Effector memory CD8-positive, alpha-beta T cell (primary cell): ENCODE measurements at regions not wholly inside any gene's neighbourhood (a gene's known extent, or its start where the extent isn't known, plus 50 kb on each side); places are given as distances from the start of the nearest gene placed in this dataset.

ENCODE experiments used
- ATAC-seq: fragments of 150-1000 bp; cut with Tn5 transposase; replicated peaks from 2 replicates; pipeline ENCODE4 v1.10.0; 2021; ENCODE audit warnings: mild to moderate bottlenecking, moderate library complexity
- DNase-seq, 3 experiments: peaks; one replicate each; pipeline ENCODE4 v3.0.0; 2021
- H3K27ac Mint-ChIP-seq, 2 donors: one replicate each; pipeline ENCODE4 v1.8.0; 2022; ENCODE audit warnings: mild to moderate bottlenecking in 2 of 2, mixed read lengths in 2 of 2, moderate library complexity in 2 of 2
- H3K27me3 Mint-ChIP-seq, 2 donors: one replicate each; pipeline ENCODE4 v1.8.0; 2022; ENCODE audit warnings: mixed read lengths in 2 of 2
- H3K36me3 Mint-ChIP-seq: one replicate; pipeline ENCODE4 v1.8.0; 2022; ENCODE audit warnings: mild to moderate bottlenecking, moderate library complexity, mixed read lengths; ENCODE audit not compliant: insufficient read depth
- H3K4me1 Mint-ChIP-seq, 2 donors: one replicate each; pipeline ENCODE4 v1.8.0; 2022; ENCODE audit warnings: low read depth in 2 of 2, mixed read lengths in 2 of 2
- H3K4me3 Mint-ChIP-seq, 2 donors: one replicate each; pipeline ENCODE4 v1.8.0; 2022; ENCODE audit warnings: mild to moderate bottlenecking in 2 of 2, mixed read lengths in 2 of 2, moderate library complexity in 2 of 2
- H3K9me3 Mint-ChIP-seq, 2 donors: one replicate each; pipeline ENCODE4 v1.8.0; 2022; ENCODE audit warnings: mixed read lengths in 2 of 2

DNA sequence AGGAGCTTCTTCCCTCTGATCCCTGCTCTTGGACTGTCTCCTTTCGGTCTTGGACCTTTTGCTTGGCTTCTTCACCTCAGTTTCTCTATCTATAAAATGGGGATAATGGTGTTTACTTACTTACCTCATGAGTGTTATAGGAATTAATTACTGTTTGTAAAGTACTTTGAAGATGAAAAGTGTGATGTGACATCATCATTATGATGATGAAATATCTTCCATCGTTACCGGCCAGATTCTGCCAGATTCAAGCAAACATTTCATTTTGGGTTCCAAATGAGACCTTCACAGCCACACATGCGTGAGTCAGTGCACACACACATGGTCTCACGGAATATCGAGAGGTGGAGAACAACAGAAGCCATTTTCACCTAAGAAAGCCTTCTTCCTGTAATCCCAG lies 220.1 kb upstream of the RPL34 start:
- DNase-seq = no peak
- Mint-ChIP-seq H3K4me3 (no peak overlapping the region), H3K36me3 (no peaks in the 10 kb centered on the region), H3K27me3 (no peaks in the 10 kb centered on the region), H3K9me3 (no peaks in the 10 kb centered on the region), H3K27ac (no peak overlapping the region), H3K4me1 (no peaks in the 10 kb centered on the region)
- no peak for ATAC-seq

DNA sequence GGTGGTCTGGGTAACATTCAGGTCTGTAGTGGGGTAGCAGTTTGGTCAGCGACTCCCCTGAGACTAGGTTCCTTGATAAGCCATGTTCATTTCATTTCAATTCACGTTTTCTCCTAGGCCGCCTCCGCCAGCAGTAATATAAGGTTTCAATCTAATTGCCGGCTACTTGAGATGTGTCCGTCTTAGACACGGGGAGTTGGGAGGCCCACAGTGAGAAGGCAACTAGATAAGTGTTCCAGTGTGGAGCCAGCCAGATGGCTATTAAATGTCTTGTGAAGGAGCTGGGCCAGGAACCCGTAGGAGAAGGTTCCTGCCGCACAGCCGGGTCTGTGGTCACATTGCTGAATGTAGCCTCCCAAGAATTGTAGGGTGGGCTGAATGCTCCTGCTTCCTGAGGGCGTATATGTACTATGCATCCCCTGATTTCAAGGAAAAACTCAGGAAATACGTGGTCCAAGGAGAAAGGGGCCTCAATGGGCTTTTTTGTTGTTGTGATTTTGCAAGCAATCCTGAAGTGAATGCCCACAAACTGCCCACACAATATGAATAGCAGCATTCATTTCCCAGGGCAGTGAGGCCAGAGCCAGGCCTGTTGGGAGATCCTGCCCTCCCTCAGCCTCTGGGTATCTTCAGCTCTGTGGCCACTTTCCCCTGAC lies 220.6 kb upstream of the RPL34 start:
- Mint-ChIP-seq H3K27me3 (no peaks in the 10 kb centered on the region), H3K4me1 (no peaks in the 10 kb centered on the region), H3K36me3 (no peaks in the 10 kb centered on the region), H3K4me3 (no peak overlapping the region), H3K27ac (no peak overlapping the region), H3K9me3 (no peaks in the 10 kb centered on the region)
- no peak for DNase-seq
- no peak for ATAC-seq

DNA sequence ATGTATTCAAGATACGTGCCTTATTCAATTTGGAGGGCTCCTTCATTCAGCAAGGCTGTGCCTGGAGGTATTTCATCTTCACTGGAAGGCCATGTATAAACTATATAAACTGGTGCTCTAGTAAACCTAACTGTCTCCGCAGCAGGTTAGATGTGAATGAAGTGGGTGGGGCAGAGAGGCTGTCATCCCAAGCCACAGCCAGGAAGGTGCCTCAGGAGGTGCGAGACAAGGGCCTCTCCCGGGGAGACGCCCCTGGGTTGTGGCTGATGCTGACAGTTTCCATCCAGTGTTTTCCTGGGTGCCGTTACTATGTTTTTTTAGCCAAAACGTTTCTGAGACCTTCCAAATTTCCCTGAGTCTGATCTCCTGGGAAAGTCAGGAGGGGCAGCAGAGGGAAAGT lies 221.5 kb upstream of the RPL34 start:
- no peak overlapping the region for H3K27ac Mint-ChIP-seq
- DNase-seq = no peak
- no peaks in the 10 kb centered on the region for H3K36me3 Mint-ChIP-seq
- H3K27me3 Mint-ChIP-seq = no peaks in the 10 kb centered on the region
- no peaks in the 10 kb centered on the region for H3K4me1 Mint-ChIP-seq
- no peaks in the 10 kb centered on the region for H3K9me3 Mint-ChIP-seq
- no peak for ATAC-seq
- H3K4me3 Mint-ChIP-seq = no peak overlapping the region

DNA sequence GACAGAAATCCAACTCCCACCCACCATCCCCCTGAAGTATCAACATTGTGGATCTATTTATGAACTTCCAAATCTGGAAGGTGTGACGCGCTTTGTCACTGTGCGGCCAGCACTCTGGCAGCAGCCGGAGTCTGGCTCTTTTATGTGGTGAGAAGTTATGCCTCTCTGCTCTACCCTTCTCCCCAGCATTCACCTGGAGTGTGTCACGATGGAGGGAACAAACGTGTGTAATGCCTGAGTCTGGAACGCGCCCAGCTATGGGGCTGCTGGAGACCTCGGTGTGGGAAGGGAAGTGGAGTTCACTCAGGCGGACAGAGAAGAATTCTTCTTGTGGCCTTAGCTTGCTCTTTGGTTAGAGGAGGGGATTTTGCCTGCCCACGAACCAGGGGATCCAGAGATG lies 222.1 kb upstream of the RPL34 start:
- no peaks in the 10 kb centered on the region for H3K27me3 Mint-ChIP-seq
- no peak for ATAC-seq
- no peaks in the 10 kb centered on the region for H3K36me3 Mint-ChIP-seq
- H3K27ac Mint-ChIP-seq = no peak overlapping the region
- no peak for DNase-seq
- H3K9me3 Mint-ChIP-seq = no peaks in the 10 kb centered on the region
- H3K4me3 Mint-ChIP-seq = no peak overlapping the region
- H3K4me1 Mint-ChIP-seq = no peaks in the 10 kb centered on the region

DNA sequence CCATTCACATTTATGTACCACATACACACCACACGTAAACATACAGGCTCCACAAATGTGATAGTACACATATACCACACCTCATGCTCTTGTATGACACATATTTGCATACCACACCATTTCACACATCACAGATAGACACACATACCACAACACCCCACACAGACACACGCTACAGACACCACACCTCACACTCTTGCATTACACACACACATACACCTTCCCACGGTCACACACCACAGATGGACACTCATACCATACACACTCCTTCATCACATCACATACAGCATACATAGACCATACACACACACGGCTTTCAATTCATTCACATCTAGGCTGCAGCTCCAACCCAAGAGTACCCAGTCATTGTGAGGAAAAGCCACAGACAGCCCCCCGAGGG lies 222.5 kb upstream of the RPL34 start:
- DNase-seq (no peak), ATAC-seq (no peak)
- no peak overlapping the region for H3K27ac Mint-ChIP-seq
- no peaks in the 10 kb centered on the region for H3K27me3 Mint-ChIP-seq
- H3K36me3 Mint-ChIP-seq = no peaks in the 10 kb centered on the region
- no peaks in the 10 kb centered on the region for H3K9me3 Mint-ChIP-seq
- H3K4me1 Mint-ChIP-seq = no peaks in the 10 kb centered on the region
- no peak overlapping the region for H3K4me3 Mint-ChIP-seq

DNA sequence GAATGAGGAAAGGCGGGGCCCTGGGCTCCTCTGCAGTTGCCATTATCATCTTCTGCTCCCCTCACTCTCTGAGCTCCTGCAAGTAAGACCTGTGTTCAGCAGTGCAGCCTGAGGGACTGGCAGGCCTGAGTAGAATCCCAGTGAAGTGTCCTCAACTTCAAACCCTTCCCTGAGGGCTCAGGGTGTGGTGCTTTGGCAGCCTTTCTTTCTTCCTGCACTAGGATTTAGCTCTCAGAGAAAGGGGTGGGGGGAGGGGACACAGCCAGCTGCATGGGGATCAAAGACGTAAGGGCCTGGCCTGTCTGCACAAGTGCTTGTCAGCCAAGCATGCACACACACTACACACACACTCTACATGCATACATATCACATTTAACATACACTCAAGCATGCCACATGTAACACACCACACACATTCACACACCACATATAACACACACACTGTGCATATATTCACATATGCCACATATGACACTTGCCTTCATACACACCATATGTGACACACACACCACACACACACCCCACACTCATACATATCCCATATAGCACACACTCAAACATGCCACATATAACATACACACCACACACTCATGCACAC lies 223.4 kb upstream of the RPL34 start:
- H3K27ac Mint-ChIP-seq = no peak overlapping the region
- no peaks in the 10 kb centered on the region for H3K4me1 Mint-ChIP-seq
- no peaks in the 10 kb centered on the region for H3K9me3 Mint-ChIP-seq
- ATAC-seq (no peak), DNase-seq (no peak)
- H3K4me3 Mint-ChIP-seq = no peak overlapping the region
- no peaks in the 10 kb centered on the region for H3K27me3 Mint-ChIP-seq
- H3K36me3 Mint-ChIP-seq = no peaks in the 10 kb centered on the region

DNA sequence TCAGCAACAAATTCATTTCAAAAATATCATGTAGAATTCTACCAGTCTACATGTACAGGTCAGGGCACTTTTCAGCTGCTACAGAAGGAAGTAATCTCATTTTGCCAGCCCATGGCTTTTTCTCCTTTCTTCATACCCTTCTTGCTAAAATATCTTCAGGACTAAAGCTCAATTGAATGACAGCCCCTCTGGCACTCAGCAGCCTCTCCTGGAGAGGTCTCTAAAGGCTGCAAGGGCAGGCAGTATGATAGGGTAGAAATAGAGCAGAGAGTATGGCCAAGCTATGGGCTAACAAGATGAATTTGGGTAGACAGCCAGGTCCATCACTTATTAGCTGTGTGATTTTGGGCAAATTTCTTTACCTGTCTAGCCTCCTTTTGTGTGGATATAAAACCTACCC lies 224.6 kb upstream of the RPL34 start:
- DNase-seq (no peak), ATAC-seq (no peak)
- H3K4me3 Mint-ChIP-seq = no peak overlapping the region
- H3K27me3 Mint-ChIP-seq = no peaks in the 10 kb centered on the region
- no peaks in the 10 kb centered on the region for H3K36me3 Mint-ChIP-seq
- no peaks in the 10 kb centered on the region for H3K9me3 Mint-ChIP-seq
- no peak overlapping the region for H3K27ac Mint-ChIP-seq
- no peaks in the 10 kb centered on the region for H3K4me1 Mint-ChIP-seq

DNA sequence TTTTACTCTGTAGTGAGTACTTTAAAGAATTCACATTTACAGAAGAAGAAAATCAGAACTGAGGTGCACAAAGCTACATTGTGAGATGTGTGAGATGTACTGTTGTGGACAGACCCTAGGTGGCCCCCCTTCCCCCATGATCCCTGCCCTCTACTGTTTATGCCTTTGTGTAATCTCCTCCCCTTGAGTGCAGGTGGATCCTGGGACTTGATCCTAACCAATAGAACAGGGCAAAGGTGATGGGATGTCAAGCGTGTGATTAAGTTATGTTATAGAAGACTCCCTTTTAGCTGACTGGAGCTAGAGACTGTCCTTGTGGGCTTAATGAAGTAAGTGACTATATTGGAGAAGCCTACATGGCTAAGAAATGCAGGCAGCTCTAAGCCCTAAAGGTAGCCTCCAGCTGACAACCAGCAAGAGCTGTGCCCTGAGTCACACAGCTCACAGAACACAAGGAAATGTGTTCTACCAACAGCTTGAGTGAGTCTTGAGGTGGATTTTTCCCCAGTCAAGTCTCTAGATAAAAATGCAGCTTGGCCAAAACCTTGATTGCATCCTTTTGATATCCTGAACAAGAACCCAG lies 225.2 kb upstream of the LEF1 start:
- no peaks in the 10 kb centered on the region for H3K36me3 Mint-ChIP-seq
- no peak for DNase-seq
- no peaks in the 10 kb centered on the region for H3K27me3 Mint-ChIP-seq
- H3K27ac Mint-ChIP-seq = no peak overlapping the region
- no peaks in the 10 kb centered on the region for H3K9me3 Mint-ChIP-seq
- no peaks in the 10 kb centered on the region for H3K4me1 Mint-ChIP-seq
- no peak for ATAC-seq
- no peak overlapping the region for H3K4me3 Mint-ChIP-seq

DNA sequence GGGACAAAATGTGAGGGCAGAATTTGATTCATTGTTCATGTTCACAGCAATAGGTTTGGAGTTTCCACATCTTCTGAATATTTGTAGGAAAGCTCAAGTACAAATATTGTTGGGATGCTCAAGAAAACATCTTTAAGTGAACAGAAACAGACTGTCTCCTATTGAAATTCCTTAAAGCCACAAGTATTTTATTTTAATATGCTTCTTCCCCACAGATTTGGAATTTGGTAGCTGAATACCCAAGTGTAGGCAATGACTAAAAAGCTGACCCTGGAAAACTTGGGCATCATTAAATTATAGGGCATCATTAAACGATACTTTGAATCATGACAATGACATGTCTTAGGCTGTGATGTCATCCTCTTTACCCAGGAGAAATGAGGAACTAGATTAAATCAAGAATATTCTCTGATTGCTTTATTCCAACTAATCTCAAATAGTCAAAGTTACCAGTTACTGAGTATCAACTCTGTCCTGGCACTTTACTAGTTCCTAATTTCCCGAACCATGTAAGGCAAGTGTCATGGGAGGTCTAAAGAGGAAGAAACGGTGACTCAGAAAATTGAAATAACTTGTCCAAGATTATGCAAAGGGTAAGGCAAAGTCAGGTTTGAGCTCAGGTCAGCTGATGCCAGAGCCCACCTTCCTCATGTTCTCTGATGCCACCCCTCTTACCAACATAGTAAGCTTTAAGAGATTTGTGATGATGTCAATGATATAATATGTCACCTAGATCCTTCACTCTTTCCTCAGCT lies 223.1 kb upstream of the LEF1 start:
- no peaks in the 10 kb centered on the region for H3K27me3 Mint-ChIP-seq

DNA sequence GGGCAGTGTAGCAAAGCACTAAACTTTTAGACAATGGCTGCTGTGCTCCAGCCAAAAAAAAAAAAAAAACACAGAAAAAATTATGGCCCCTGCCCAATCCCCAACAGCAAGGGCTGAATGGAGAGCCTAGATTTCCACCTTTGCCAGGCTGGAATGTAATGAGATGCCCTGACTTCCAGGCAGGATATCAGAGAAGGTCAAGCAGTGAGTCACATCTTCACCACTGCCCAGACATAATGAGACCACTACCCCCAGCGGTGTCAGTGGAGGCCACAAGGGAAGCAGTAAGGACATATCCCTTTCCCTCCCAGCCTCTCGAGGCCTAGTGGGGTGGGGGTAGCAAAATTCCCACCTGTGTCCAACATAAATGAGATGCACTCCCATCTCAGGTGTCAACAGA lies 216.3 kb upstream of the LEF1 start:
- H3K9me3 Mint-ChIP-seq = no peaks in the 10 kb centered on the region
- DNase-seq (no peak), ATAC-seq (no peak)
- no peaks in the 10 kb centered on the region for H3K4me1 Mint-ChIP-seq
- H3K4me3 Mint-ChIP-seq = no peak overlapping the region
- H3K36me3 Mint-ChIP-seq = no peaks in the 10 kb centered on the region
- H3K27ac Mint-ChIP-seq = no peak overlapping the region
- peaks cover 5 to 25% of the 10 kb centered on the region in 2 donors for H3K27me3 Mint-ChIP-seq

More for the DNA sequence above, 223.1 kb upstream of the LEF1 start:
- H3K4me3 Mint-ChIP-seq = no peak overlapping the region
- H3K36me3 Mint-ChIP-seq = no peaks in the 10 kb centered on the region
- H3K27ac Mint-ChIP-seq = no peak overlapping the region
- no peak for ATAC-seq
- no peaks in the 10 kb centered on the region for H3K9me3 Mint-ChIP-seq
- no peaks in the 10 kb centered on the region for H3K4me1 Mint-ChIP-seq
- no peak for DNase-seq

DNA sequence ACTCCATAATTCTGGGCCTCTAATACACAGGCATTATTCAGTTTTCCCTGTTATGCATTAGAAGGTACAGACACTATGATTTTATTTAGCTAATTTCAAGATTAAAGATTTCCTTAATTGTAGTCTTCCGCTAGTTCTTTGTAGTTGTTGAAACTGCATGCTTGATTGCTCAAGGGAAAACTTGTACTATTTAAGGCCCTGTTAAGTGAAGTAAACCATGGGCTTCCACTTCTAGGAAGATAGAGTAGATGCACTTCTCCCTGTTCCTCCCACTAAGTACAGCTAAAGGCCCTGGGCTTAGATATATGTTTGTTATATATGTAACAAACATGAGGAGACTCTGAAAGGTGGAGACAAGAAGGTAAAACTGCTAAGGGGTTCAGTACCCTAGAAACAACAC lies 215.8 kb upstream of the LEF1 start:
- Mint-ChIP-seq H3K27ac (no peak overlapping the region), H3K27me3 (peaks cover 8 to 25% of the 10 kb centered on the region in 2 donors), H3K4me3 (no peak overlapping the region), H3K36me3 (no peaks in the 10 kb centered on the region), H3K9me3 (no peaks in the 10 kb centered on the region), H3K4me1 (no peaks in the 10 kb centered on the region)
- ATAC-seq (no peak), DNase-seq (no peak)

DNA sequence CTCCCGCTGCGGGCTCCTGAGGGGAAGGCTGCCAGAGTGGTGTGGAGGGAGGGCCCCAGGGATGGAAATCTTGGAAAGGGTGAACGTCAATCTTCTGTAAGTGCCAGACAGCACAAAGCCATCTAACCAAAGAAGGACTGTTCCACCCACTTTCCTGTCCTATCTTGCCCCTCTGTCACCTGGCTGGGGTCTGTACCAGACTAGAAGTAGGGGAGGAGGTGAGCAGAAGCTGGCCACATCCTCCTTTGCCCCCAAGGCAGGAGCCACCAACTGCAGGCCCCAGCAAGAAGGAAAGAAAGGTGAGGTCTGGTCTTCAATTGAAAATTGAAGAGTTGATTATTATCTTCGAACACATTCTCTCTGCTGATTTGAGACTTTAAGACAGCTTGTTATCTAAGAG lies 214.4 kb upstream of the LEF1 start:
- Mint-ChIP-seq H3K4me3 (no peak overlapping the region), H3K9me3 (no peaks in the 10 kb centered on the region), H3K27ac (no peak overlapping the region), H3K27me3 (peaks cover 9 to 25% of the 10 kb centered on the region in 2 donors), H3K36me3 (no peaks in the 10 kb centered on the region), H3K4me1 (no peaks in the 10 kb centered on the region)
- no peak for DNase-seq
- no peak for ATAC-seq

DNA sequence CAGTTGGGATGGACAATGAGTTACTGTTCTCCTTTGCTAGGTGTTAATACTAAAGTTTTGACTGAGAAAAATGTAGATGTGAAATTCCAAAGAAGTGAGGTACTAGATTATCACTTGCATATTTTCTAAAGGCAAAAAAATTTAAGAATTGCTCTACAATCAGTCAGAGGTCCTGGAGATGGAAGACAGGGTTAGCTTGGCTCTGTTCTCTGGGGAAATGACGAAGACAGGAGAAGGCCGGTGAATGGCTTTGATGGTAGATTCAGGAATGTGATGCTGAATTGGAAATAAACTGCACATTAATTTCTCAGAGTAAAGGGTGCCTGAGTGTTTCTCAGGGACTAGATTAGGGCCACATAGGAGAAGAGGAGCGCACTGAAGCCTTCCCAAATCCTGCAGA lies 214.0 kb upstream of the LEF1 start:
- Mint-ChIP-seq H3K4me1 (no peaks in the 10 kb centered on the region), H3K27ac (no peak overlapping the region), H3K36me3 (no peaks in the 10 kb centered on the region), H3K4me3 (no peak overlapping the region), H3K27me3 (peaks cover 9 to 27% of the 10 kb centered on the region in 2 donors), H3K9me3 (no peaks in the 10 kb centered on the region)
- ATAC-seq = no peak
- DNase-seq = no peak

DNA sequence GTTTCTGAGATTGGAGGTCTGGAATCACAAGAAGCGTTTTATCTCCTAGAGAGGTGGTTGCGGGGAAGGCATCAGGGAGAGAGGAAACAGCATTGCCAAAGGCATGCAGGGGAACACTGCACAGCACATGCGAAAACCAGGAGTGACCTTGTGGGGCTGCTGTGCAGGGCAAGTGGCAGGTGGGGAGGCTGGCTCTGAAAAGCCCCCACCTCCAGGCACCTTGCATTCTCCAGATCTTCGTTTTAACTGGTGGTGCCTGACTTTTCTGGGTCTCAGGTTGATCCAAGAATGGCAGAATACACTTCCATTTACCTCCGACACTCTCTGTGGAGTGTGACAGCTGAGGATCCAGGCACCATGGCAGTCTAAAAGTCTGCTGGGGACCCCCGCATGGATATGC lies 209.4 kb upstream of the LEF1 start:
- H3K9me3 Mint-ChIP-seq = no peaks in the 10 kb centered on the region
- no peak overlapping the region for H3K4me3 Mint-ChIP-seq
- H3K4me1 Mint-ChIP-seq = peaks cover 0 to under 1% of the 10 kb centered on the region in 2 donors
- DNase-seq (no peak), ATAC-seq (no peak)
- peaks cover 18 to 34% of the 10 kb centered on the region in 2 donors for H3K27me3 Mint-ChIP-seq
- no peak overlapping the region for H3K27ac Mint-ChIP-seq
- no peaks in the 10 kb centered on the region for H3K36me3 Mint-ChIP-seq
